ENCODE measurements at regions not wholly inside any gene's neighbourhood (a gene's known extent, or its start where the extent isn't known, plus 50 kb on each side); places are given as distances from the start of the nearest gene placed in this dataset.

GRCh38 chr15:92763459-92763858 lies 107.9 kb upstream of the FAM174B start:
- TF ChIP-seq CTCF (conservative IDR thresholded peaks at IDR 0.05; ENCODE audit: low read depth, low read length) (no peak), MAFK (IDR thresholded peaks at IDR 0.05; ENCODE audit: low read depth, low read length) (no peak), POLR2A (IDR thresholded peaks at IDR 0.05; ENCODE audit: low read depth, low read length) (no peak), USF2 (IDR thresholded peaks at IDR 0.05; ENCODE audit: low read depth, low read length) (no peak), MAZ (IDR thresholded peaks at IDR 0.05; ENCODE audit: borderline replicate concordance, low read depth, low read length) (no peak), MXI1 (IDR thresholded peaks at IDR 0.05; ENCODE audit: borderline replicate concordance, low read depth, low read length) (no peak), ELK1 (IDR thresholded peaks at IDR 0.05; ENCODE audit: borderline replicate concordance, low read depth, low read length) (no peak), RAD21 (IDR thresholded peaks at IDR 0.05; ENCODE audit: low read length) (no peak), RFX5 (IDR thresholded peaks at IDR 0.05; ENCODE audit: low read depth, low read length) (no peak), BHLHE40 (IDR thresholded peaks at IDR 0.05; ENCODE audit: low read depth, low read length) (no peak)
